ENCODE measurements at regions not wholly inside any gene's neighbourhood (a gene's known extent, or its start where the extent isn't known, plus 50 kb on each side); places are given as distances from the start of the nearest gene placed in this dataset.

GRCh38 chr5:89996890-89997289 lies 412.7 kb downstream of the CETN3 start:
- DNase-seq (ENCODE audit: low read depth in 4 of 4, low spot score in 3 of 4) = no peak

- DNase-seq (ENCODE audit: low read depth in 4 of 4, low spot score in 3 of 4) = no peak
Measured at GRCh38 chr5:89996335-89996734, 413.2 kb downstream of the CETN3 start.

- no peak for DNase-seq (ENCODE audit: low read depth in 4 of 4, low spot score in 3 of 4)
Measured at GRCh38 chr5:89994266-89994665, 415.3 kb downstream of the CETN3 start.

GRCh38 chr5:89992201-89992600 lies 417.4 kb downstream of the CETN3 start:
- no peak for DNase-seq (ENCODE audit: low read depth in 4 of 4, low spot score in 3 of 4)

GRCh38 chr5:89991592-89991991 lies 418.0 kb downstream of the CETN3 start:
- no peak for DNase-seq (ENCODE audit: low read depth in 4 of 4, low spot score in 3 of 4)

- no peak for DNase-seq (ENCODE audit: low read depth in 4 of 4, low spot score in 3 of 4)
Measured at GRCh38 chr5:89989776-89990175, 419.8 kb downstream of the CETN3 start.

GRCh38 chr5:89988998-89989655 lies 420.4 kb downstream of the CETN3 start:
- no peak for DNase-seq (ENCODE audit: low read depth in 4 of 4, low spot score in 3 of 4)

- no peak for DNase-seq (ENCODE audit: low read depth in 4 of 4, low spot score in 3 of 4)
Measured at GRCh38 chr5:89988129-89988810, 421.3 kb downstream of the CETN3 start.

- DNase-seq (ENCODE audit: low read depth in 4 of 4, low spot score in 3 of 4) = no peak
Measured at GRCh38 chr5:89983216-89983615, 426.3 kb downstream of the CETN3 start.

- DNase-seq (ENCODE audit: low read depth in 4 of 4, low spot score in 3 of 4) = no peak
Measured at GRCh38 chr5:89981878-89982773, 427.4 kb downstream of the CETN3 start.

GRCh38 chr5:89981021-89981420 lies 428.5 kb downstream of the CETN3 start:
- DNase-seq (ENCODE audit: low read depth in 4 of 4, low spot score in 3 of 4) = no peak

- no peak for DNase-seq (ENCODE audit: low read depth in 4 of 4, low spot score in 3 of 4)
Measured at GRCh38 chr5:89973516-89973915, 436.0 kb downstream of the CETN3 start.

GRCh38 chr5:89972901-89973300 lies 436.7 kb downstream of the CETN3 start:
- no peak for DNase-seq (ENCODE audit: low read depth in 4 of 4, low spot score in 3 of 4)

GRCh38 chr5:89968958-89969381 lies 440.6 kb downstream of the CETN3 start:
- no peak for DNase-seq (ENCODE audit: low read depth in 4 of 4, low spot score in 3 of 4)

- no peak for DNase-seq (ENCODE audit: low read depth in 4 of 4, low spot score in 3 of 4)
Measured at GRCh38 chr5:89967771-89968444, 441.6 kb downstream of the CETN3 start.

GRCh38 chr5:89956838-89957237 lies 452.7 kb downstream of the CETN3 start:
- DNase-seq (ENCODE audit: low read depth in 4 of 4, low spot score in 3 of 4) = no peak

- DNase-seq (ENCODE audit: low read depth in 4 of 4, low spot score in 3 of 4) = no peak
Measured at GRCh38 chr5:89954916-89955315, 454.6 kb downstream of the CETN3 start.

- no peak for DNase-seq (ENCODE audit: low read depth in 4 of 4, low spot score in 3 of 4)
Measured at GRCh38 chr5:89951876-89952275, 457.7 kb downstream of the CETN3 start.

GRCh38 chr5:89950234-89950633 lies 459.3 kb downstream of the CETN3 start:
- no peak for DNase-seq (ENCODE audit: low read depth in 4 of 4, low spot score in 3 of 4)

- no peak for DNase-seq (ENCODE audit: low read depth in 4 of 4, low spot score in 3 of 4)
Measured at GRCh38 chr5:89948977-89949376, 460.6 kb downstream of the CETN3 start.

GRCh38 chr5:89946916-89947315 lies 462.6 kb downstream of the CETN3 start:
- no peak for DNase-seq (ENCODE audit: low read depth in 4 of 4, low spot score in 3 of 4)
